ENCODE measurements at regions not wholly inside any gene's neighbourhood (a gene's known extent, or its start where the extent isn't known, plus 50 kb on each side); places are given as distances from the start of the nearest gene placed in this dataset.

DNA sequence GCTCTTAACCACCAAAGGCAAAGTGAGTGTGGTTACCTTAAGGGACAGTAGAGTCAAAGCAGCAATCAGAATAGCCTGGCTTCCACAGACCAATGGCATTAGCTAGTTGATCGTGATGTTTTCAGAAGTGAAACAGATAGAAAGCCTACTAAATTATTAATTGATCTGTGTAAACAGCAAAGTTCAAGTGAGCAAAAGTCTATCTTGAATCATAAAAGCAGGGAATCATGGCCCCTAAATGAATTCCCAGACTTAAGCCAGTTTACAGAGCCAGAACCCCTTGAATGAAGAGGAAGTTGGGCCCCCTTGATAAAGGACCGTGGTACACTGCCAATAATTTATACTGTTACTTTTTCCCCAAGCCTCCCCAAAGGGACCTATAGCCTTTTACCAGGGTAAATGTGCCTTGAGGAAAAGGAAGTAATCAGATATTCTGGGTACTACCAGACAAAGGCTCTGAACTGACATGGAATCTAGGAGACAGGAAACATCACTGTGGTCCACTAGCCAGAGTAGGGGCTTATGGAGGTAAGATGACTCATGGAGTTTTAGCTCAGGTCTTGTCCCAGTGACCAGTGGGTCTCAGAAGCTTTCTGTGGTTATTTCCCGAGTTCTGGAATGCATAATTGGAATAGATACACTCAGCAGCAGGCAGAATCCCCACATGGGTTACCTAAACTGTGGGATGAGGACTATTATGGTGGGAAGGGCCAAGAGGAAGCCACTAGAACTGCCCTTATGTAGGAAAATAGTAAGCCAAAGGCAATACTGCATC lies 317.5 kb downstream of the CD83 start:
- Histone ChIP-seq H3K36me3 (replicated peaks; ENCODE audit: insufficient read depth, low read length) (no peaks in the 10 kb centered on the region), H3K79me2 (ENCODE audit: low read length) (no peaks in the 10 kb centered on the region), H3F3A (ENCODE audit: insufficient read depth, low read length) (no peaks in the 10 kb centered on the region), H3K4me2 (ENCODE audit: low read depth, low read length) (no peak overlapping the region), H3K9ac (ENCODE audit: low read length) (no peak overlapping the region), H3K4me3 (ENCODE audit: low read length) (no peak overlapping the region), H3K9me2 (replicated peaks; ENCODE audit: insufficient read depth, low read length) (no peaks in the 10 kb centered on the region), H2AFZ (ENCODE audit: low read length) (no peak overlapping the region), H3K27me3 (replicated peaks; ENCODE audit: insufficient read depth, low read length) (no peaks in the 10 kb centered on the region), H4K20me1 (ENCODE audit: insufficient read depth, low read length) (no peaks in the 10 kb centered on the region), H3K4me1 (ENCODE audit: low read length) (no peaks in the 10 kb centered on the region), H3K9me3 (replicated peaks; ENCODE audit: insufficient read depth, low read length) (no peaks in the 10 kb centered on the region), H3K27ac (ENCODE audit: low read length) (no peak overlapping the region)
- TF ChIP-seq, protein P1, sequence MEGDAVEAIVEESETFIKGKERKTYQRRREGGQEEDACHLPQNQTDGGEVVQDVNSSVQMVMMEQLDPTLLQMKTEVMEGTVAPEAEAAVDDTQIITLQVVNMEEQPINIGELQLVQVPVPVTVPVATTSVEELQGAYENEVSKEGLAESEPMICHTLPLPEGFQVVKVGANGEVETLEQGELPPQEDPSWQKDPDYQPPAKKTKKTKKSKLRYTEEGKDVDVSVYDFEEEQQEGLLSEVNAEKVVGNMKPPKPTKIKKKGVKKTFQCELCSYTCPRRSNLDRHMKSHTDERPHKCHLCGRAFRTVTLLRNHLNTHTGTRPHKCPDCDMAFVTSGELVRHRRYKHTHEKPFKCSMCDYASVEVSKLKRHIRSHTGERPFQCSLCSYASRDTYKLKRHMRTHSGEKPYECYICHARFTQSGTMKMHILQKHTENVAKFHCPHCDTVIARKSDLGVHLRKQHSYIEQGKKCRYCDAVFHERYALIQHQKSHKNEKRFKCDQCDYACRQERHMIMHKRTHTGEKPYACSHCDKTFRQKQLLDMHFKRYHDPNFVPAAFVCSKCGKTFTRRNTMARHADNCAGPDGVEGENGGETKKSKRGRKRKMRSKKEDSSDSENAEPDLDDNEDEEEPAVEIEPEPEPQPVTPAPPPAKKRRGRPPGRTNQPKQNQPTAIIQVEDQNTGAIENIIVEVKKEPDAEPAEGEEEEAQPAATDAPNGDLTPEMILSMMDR (IDR thresholded peaks at IDR 0.05; ENCODE audit: low read length) = no peak
- TF ChIP-seq EZH2 (optimal IDR thresholded peaks at IDR 0.05; ENCODE audit: low read depth, low read length) = no peak
- no peak for TF ChIP-seq EZH2phosphoT487 (IDR thresholded peaks at IDR 0.05; ENCODE audit: low read length)
- no peak for DNase-seq

DNA sequence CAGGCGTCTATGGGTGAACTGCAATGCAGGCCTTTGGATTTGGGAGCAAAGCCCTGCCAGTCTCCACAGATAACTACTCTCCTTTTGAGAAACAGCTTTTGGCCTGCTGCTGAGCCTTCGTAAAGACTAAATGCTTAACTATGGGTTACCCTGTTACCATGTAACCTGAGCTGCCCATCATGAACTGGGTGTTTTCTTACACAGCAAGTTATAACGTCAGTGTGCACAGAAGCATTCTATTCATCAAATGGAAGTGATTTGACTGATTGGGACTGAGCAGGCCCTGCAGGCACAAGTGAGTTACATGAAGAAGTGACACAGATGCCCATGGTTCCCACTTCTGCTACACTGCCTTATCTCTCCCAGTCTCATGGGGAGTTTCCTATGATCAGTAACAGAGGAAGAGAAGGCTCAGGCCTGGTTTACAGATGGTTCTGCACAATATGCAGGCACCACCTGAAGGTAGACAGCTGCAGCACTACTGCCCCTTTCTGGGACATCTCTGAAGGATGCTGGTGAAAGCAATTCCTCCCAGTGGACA lies 319.1 kb downstream of the CD83 start:
- H3F3A ChIP-seq (ENCODE audit: insufficient read depth, low read length) = no peaks in the 10 kb centered on the region
- H3K9ac ChIP-seq (ENCODE audit: low read length) = no peak overlapping the region
- no peaks in the 10 kb centered on the region for H4K20me1 ChIP-seq (ENCODE audit: insufficient read depth, low read length)
- no peaks in the 10 kb centered on the region for H3K79me2 ChIP-seq (ENCODE audit: low read length)
- H3K4me2 ChIP-seq (ENCODE audit: low read depth, low read length) = no peak overlapping the region
- H3K27ac ChIP-seq (ENCODE audit: low read length) = no peak overlapping the region
- H3K4me3 ChIP-seq (ENCODE audit: low read length) = no peak overlapping the region
- no peak overlapping the region for H2AFZ ChIP-seq (ENCODE audit: low read length)
- H3K27me3 ChIP-seq (replicated peaks; ENCODE audit: insufficient read depth, low read length) = no peaks in the 10 kb centered on the region
- no peak for TF ChIP-seq EZH2 (optimal IDR thresholded peaks at IDR 0.05; ENCODE audit: low read depth, low read length)
- TF ChIP-seq, protein P1 (IDR thresholded peaks at IDR 0.05; ENCODE audit: low read length) = no peak
- no peak for TF ChIP-seq EZH2phosphoT487 (IDR thresholded peaks at IDR 0.05; ENCODE audit: low read length)
- H3K4me1 ChIP-seq (ENCODE audit: low read length) = no peaks in the 10 kb centered on the region
- no peak for DNase-seq
- H3K9me2 ChIP-seq (replicated peaks; ENCODE audit: insufficient read depth, low read length) = no peaks in the 10 kb centered on the region
- no peaks in the 10 kb centered on the region for H3K36me3 ChIP-seq (replicated peaks; ENCODE audit: insufficient read depth, low read length)
- no peaks in the 10 kb centered on the region for H3K9me3 ChIP-seq (replicated peaks; ENCODE audit: insufficient read depth, low read length)

DNA sequence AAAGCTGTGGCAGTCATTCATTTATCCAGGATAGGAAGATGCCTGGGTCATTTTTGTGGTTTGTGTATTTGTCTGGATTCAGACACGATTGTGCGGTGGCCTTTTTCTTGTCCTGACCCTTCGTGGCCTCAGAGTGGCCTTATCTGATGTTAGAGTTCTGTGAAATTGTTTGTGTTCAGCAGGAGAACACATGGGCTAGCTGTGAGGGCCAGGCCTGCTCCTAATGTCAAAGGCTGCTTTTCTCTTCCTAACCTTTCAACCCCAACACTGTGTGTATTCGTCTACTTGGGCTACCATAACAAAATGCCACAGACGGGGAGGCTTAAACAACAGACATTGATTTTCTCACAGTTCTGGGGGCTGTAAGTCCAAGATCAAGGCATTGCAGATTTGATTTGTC lies 321.8 kb downstream of the CD83 start:
- Histone ChIP-seq H3K4me2 (ENCODE audit: low read depth, low read length) (no peak overlapping the region), H3K27ac (ENCODE audit: low read length) (no peak overlapping the region), H2AFZ (ENCODE audit: low read length) (no peak overlapping the region), H3K4me1 (ENCODE audit: low read length) (no peaks in the 10 kb centered on the region), H3K27me3 (replicated peaks; ENCODE audit: insufficient read depth, low read length) (no peaks in the 10 kb centered on the region), H3K9ac (ENCODE audit: low read length) (no peak overlapping the region), H3K9me2 (replicated peaks; ENCODE audit: insufficient read depth, low read length) (no peaks in the 10 kb centered on the region), H3K4me3 (ENCODE audit: low read length) (no peak overlapping the region), H4K20me1 (ENCODE audit: insufficient read depth, low read length) (no peaks in the 10 kb centered on the region), H3K36me3 (replicated peaks; ENCODE audit: insufficient read depth, low read length) (no peaks in the 10 kb centered on the region), H3K79me2 (ENCODE audit: low read length) (no peaks in the 10 kb centered on the region), H3K9me3 (replicated peaks; ENCODE audit: insufficient read depth, low read length) (no peaks in the 10 kb centered on the region), H3F3A (ENCODE audit: insufficient read depth, low read length) (no peaks in the 10 kb centered on the region)
- no peak for DNase-seq
- no peak for TF ChIP-seq EZH2phosphoT487 (IDR thresholded peaks at IDR 0.05; ENCODE audit: low read length)
- TF ChIP-seq, protein P1 (IDR thresholded peaks at IDR 0.05; ENCODE audit: low read length) = no peak
- TF ChIP-seq EZH2 (optimal IDR thresholded peaks at IDR 0.05; ENCODE audit: low read depth, low read length) = no peak

Data from MM.1S (cell line).